AG04450 (cell line): ENCODE measurements at regions not wholly inside any gene's neighbourhood (a gene's known extent, or its start where the extent isn't known, plus 50 kb on each side); places are given as distances from the start of the nearest gene placed in this dataset.

Experiments
- CTCF ChIA-PET: fragments of 300-600, 350-600 bp; formaldehyde crosslinking; extraction: SDS; loops from one replicate; lab custom pipeline; 2022; ENCODE audit warnings: antibody characterized with exemption, inconsistent platforms; lab: Charles Lee
- POLR2A ChIA-PET: fragments of 350-600 bp; formaldehyde crosslinking; extraction: SDS; loops from one replicate; lab custom pipeline; 2021; ENCODE audit warnings: antibody characterized with exemption, inconsistent platforms; lab: Yijun Ruan, JAX
- DNase-seq: peaks from one replicate; pipeline ENCODE4 v3.0.0-alpha.2; 2011; ENCODE audit warnings: low read depth, low spot score
- H3K27ac ChIP-seq: one replicate; pipeline ENCODE4 v1.5.1; 2012; ENCODE audit warnings: low read depth, low read length, control low read depth
- H3K27me3 ChIP-seq: one replicate; pipeline ENCODE4 v1.6.0; 2012; ENCODE audit warnings: low read length; ENCODE audit not compliant: control insufficient read depth, insufficient read depth
- H3K4me3 ChIP-seq: 2 replicates; pipeline ENCODE4 v1.5.1; 2011; ENCODE audit warnings: mild to moderate bottlenecking, low read depth, low read length, control low read depth
- H3K9me3 ChIP-seq: 2 replicates; pipeline ENCODE4 v1.5.1; 2012; ENCODE audit warnings: low read length; ENCODE audit not compliant: control insufficient read depth, insufficient read depth
- CTCF ChIP-seq: IDR thresholded peaks from 2 replicates; pipeline ENCODE4 v1.5.1; 2011; ENCODE audit warnings: low read depth, low read length, control low read depth, inconsistent platforms

- no peak for TF ChIP-seq CTCF
- CTCF ChIA-PET, result no interaction called here
- no peak for DNase-seq
- Histone ChIP-seq H3K4me3 (no peak overlapping the region), H3K27ac (no peak overlapping the region), H3K9me3 (no peaks in the 10 kb centered on the region), H3K27me3 (no peaks in the 10 kb centered on the region)
- POLR2A ChIA-PET, result no interaction called here
These were observed 269.7 kb upstream of the VRK2 start for GRCh38 chr2:57776916-57777315.

- DNase-seq, result no peak
- TF ChIP-seq CTCF, result no peak
- Histone ChIP-seq H3K9me3 (no peaks in the 10 kb centered on the region), H3K27me3 (no peaks in the 10 kb centered on the region), H3K4me3 (no peak overlapping the region), H3K27ac (no peak overlapping the region)
- POLR2A ChIA-PET, result no interaction called here
- CTCF ChIA-PET, result no interaction called here
These were observed 264.0 kb upstream of the VRK2 start for GRCh38 chr2:57782587-57782986.

- no peak for TF ChIP-seq CTCF
- H3K27me3 ChIP-seq, result no peaks in the 10 kb centered on the region
- ChIA-PET CTCF (no interaction called here), POLR2A (no interaction called here)
- no peak overlapping the region for H3K4me3 ChIP-seq
- no peak for DNase-seq
- no peak overlapping the region for H3K27ac ChIP-seq
- H3K9me3 ChIP-seq, result no peaks in the 10 kb centered on the region
These were observed 253.3 kb upstream of the VRK2 start for GRCh38 chr2:57793310-57793709.

- ChIA-PET CTCF (no interaction called here), POLR2A (no interaction called here)
- H3K27me3 ChIP-seq, result no peaks in the 10 kb centered on the region
- TF ChIP-seq CTCF, result no peak
- no peak overlapping the region for H3K27ac ChIP-seq
- H3K9me3 ChIP-seq, result no peaks in the 10 kb centered on the region
- no peak for DNase-seq
- no peak overlapping the region for H3K4me3 ChIP-seq
These were observed 250.1 kb upstream of the VRK2 start for GRCh38 chr2:57796527-57796926.

GRCh38 chr2:57798346-57798745 is 248.3 kb upstream of the VRK2 start:
- POLR2A ChIA-PET, result no interaction called here
- CTCF ChIA-PET, result no interaction called here
- no peak for DNase-seq
- no peak overlapping the region for H3K27ac ChIP-seq
- H3K4me3 ChIP-seq, result no peak overlapping the region
- H3K27me3 ChIP-seq, result no peaks in the 10 kb centered on the region
- H3K9me3 ChIP-seq, result no peaks in the 10 kb centered on the region
- no peak for TF ChIP-seq CTCF
